ENCODE measurements at regions not wholly inside any gene's neighbourhood (a gene's known extent, or its start where the extent isn't known, plus 50 kb on each side); places are given as distances from the start of the nearest gene placed in this dataset.
A peak's percentile ranks its signal among the peaks of the same experiment; 100 is the strongest.

DNA sequence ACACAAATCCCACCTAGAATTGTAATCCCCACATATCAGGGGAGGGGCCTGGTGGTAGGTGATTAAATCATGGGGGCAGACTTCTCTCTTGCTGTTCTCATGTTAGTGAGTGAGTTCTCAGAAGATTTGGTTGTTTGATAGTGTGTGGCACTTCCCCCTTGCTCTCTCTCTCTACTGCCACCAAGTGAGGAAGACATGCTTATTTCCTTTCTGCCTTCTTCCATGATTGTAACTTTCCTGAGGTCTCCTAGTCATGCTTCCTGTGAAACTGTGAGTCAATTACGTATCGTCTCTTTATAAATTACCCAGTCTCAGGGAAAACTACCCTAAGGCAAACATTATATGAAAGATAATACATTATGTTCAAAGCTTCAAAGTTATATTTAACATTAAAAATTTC is 1297.5 kb upstream of the CITED2 start:
- TF ChIP-seq, protein P1, sequence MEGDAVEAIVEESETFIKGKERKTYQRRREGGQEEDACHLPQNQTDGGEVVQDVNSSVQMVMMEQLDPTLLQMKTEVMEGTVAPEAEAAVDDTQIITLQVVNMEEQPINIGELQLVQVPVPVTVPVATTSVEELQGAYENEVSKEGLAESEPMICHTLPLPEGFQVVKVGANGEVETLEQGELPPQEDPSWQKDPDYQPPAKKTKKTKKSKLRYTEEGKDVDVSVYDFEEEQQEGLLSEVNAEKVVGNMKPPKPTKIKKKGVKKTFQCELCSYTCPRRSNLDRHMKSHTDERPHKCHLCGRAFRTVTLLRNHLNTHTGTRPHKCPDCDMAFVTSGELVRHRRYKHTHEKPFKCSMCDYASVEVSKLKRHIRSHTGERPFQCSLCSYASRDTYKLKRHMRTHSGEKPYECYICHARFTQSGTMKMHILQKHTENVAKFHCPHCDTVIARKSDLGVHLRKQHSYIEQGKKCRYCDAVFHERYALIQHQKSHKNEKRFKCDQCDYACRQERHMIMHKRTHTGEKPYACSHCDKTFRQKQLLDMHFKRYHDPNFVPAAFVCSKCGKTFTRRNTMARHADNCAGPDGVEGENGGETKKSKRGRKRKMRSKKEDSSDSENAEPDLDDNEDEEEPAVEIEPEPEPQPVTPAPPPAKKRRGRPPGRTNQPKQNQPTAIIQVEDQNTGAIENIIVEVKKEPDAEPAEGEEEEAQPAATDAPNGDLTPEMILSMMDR (IDR thresholded peaks at IDR 0.05), result peak in 4 of 6 experiments; percentile 11 to 26 (median 20)
- TF ChIP-seq POLR2A (IDR thresholded peaks at IDR 0.05), result no peak
